ENCODE measurements at regions not wholly inside any gene's neighbourhood (a gene's known extent, or its start where the extent isn't known, plus 50 kb on each side); places are given as distances from the start of the nearest gene placed in this dataset.

DNA sequence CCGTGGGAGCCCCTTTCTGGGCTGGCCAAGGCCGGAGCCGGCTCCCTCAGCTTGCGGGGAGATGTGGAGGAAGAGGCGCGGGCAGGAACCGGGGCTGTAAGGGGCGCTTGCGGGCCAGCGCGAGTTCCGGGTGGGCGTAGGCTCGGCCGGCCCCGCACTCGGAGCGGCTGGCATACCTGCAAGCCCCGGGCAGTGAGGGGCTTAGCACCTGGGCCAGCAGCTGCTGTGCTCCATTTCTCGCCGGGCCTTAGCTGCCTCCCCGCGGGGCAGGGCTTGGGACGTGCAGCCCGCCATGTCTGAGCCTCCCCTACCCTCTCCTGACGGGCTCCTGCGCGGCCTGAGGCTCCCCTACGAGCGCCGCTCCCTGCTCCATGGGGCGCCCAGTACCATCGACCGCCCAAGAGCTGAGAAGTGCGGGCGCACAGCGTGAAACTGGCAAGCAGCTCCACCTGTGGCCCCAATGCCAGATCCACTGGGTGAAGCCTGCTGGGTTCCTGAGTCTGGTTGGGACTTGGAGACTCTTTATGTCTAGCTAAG lies 82.8 kb upstream of the E2F3 start:
- no peak for DNase-seq (ENCODE audit: low spot score)
- TF ChIP-seq, protein P1, sequence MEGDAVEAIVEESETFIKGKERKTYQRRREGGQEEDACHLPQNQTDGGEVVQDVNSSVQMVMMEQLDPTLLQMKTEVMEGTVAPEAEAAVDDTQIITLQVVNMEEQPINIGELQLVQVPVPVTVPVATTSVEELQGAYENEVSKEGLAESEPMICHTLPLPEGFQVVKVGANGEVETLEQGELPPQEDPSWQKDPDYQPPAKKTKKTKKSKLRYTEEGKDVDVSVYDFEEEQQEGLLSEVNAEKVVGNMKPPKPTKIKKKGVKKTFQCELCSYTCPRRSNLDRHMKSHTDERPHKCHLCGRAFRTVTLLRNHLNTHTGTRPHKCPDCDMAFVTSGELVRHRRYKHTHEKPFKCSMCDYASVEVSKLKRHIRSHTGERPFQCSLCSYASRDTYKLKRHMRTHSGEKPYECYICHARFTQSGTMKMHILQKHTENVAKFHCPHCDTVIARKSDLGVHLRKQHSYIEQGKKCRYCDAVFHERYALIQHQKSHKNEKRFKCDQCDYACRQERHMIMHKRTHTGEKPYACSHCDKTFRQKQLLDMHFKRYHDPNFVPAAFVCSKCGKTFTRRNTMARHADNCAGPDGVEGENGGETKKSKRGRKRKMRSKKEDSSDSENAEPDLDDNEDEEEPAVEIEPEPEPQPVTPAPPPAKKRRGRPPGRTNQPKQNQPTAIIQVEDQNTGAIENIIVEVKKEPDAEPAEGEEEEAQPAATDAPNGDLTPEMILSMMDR (IDR thresholded peaks at IDR 0.05): no peak
- Mint-ChIP-seq H3K9me3 (ENCODE audit: low read depth) (peaks cover 9% of the 10 kb centered on the region), H3K27ac (ENCODE audit: unreplicated experiment) (no peak overlapping the region), H3K4me1 (ENCODE audit: low read depth) (no peaks in the 10 kb centered on the region), H3K4me3 (ENCODE audit: unreplicated experiment) (no peak overlapping the region), H3K36me3 (ENCODE audit: low read depth) (no peaks in the 10 kb centered on the region), H3K27me3 (ENCODE audit: low read depth) (no peaks in the 10 kb centered on the region)

DNA sequence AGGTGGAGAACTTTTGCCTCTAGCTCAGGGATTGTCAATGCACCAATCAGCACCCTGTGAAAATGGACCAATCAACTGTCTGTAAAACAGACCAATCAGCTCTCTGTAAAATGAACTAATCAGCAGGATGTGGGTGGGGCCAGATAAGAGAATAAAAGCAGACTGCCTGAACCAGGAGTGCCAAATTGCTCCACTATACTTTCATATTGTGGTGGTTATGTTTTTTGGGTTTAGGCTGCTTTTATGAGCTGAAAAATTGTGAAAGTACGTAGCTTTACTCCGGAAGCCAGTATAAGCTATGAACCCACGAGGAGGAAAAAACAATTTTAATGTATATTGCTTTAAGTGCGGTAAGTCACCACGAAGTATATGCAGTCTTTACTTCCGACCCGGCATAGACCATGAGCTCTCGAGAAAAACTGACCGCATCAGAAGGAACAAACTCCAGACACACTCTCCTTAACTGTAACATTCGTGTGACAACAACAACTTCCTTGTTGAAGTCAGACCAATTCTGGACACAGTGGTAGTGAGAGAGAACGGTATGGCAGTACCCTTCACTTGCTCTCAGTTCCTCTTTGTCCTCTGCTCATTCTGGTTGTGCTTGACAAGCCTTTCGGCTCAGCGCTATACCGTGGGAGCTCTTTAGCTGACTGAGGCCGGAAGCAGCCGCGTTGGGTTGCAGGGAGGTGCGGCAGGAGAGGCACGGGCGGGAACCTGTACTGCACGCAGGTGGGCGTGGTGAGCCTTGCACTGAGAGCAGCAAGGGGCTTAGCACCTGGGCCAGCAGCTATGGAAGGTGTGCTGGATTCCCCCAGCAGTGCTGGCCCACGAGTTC lies 81.9 kb upstream of the E2F3 start:
- Mint-ChIP-seq H3K27ac (ENCODE audit: unreplicated experiment) (no peak overlapping the region), H3K27me3 (ENCODE audit: low read depth) (no peaks in the 10 kb centered on the region), H3K4me3 (ENCODE audit: unreplicated experiment) (no peak overlapping the region), H3K4me1 (ENCODE audit: low read depth) (no peaks in the 10 kb centered on the region), H3K36me3 (ENCODE audit: low read depth) (no peaks in the 10 kb centered on the region), H3K9me3 (ENCODE audit: low read depth) (peaks cover 9% of the 10 kb centered on the region)
- TF ChIP-seq, protein P1 (IDR thresholded peaks at IDR 0.05): no peak
- no peak for DNase-seq (ENCODE audit: low spot score)

DNA sequence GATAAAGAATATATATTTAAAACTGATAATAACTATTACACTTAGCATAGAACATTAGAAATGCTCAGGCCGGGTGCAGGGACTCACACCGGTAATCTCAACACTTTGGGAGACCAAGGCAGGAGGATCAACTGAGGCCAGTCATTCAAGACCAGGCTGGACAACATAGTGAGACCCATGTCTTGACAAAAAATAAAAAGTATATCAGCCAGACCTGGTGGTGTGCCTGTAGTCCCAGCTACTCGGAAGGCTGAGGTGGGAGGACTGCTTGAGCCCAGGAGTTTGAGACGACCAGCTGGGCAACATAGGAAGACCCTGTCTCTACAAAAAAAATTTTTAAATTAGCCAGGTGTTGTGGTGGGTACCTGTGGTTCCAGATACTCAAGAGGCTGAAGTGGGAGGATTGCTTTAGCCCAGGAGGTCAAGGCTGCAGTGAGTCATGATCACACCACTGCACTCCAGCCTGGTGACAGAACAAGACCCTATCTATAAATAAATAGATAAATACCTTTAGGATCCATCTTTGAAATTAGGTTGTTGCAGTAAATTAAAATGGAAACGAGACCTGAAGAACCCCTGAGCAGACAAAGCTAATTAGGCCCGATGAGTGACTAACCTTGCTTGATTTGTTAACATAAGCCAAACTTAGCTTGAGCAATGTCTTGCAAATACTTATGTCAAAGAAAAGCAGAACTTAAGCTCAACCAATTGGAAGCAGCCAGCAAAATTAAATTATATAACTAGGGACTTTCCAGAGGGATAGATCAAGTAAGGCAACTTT lies 75.8 kb upstream of the E2F3 start:
- H3K9me3 Mint-ChIP-seq (ENCODE audit: low read depth): no peaks in the 10 kb centered on the region
- no peaks in the 10 kb centered on the region for H3K4me1 Mint-ChIP-seq (ENCODE audit: low read depth)
- TF ChIP-seq, protein P1 (IDR thresholded peaks at IDR 0.05): no peak
- H3K36me3 Mint-ChIP-seq (ENCODE audit: low read depth): no peaks in the 10 kb centered on the region
- no peak overlapping the region for H3K4me3 Mint-ChIP-seq (ENCODE audit: unreplicated experiment)
- no peak for DNase-seq (ENCODE audit: low spot score)
- no peaks in the 10 kb centered on the region for H3K27me3 Mint-ChIP-seq (ENCODE audit: low read depth)
- H3K27ac Mint-ChIP-seq (ENCODE audit: unreplicated experiment): no peak overlapping the region

DNA sequence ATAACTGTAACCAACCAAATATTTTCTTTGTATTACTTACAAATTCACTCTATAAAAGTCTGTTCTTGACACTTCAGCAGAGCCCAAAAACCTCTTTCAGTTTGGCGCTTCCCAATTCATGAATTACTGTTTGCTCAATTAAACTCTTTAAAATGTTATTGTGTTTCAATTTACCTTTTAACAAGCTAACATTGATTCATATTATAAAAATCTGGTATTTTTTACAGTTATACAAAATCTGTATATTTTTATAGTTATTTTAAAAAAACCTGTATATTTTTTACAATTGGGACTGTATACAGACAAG lies 75.3 kb upstream of the E2F3 start:
- TF ChIP-seq, protein P1 (IDR thresholded peaks at IDR 0.05): no peak
- no peak overlapping the region for H3K4me3 Mint-ChIP-seq (ENCODE audit: unreplicated experiment)
- no peaks in the 10 kb centered on the region for H3K9me3 Mint-ChIP-seq (ENCODE audit: low read depth)
- no peak for DNase-seq (ENCODE audit: low spot score)
- no peaks in the 10 kb centered on the region for H3K27me3 Mint-ChIP-seq (ENCODE audit: low read depth)
- H3K36me3 Mint-ChIP-seq (ENCODE audit: low read depth): no peaks in the 10 kb centered on the region
- H3K4me1 Mint-ChIP-seq (ENCODE audit: low read depth): no peaks in the 10 kb centered on the region
- no peak overlapping the region for H3K27ac Mint-ChIP-seq (ENCODE audit: unreplicated experiment)

DNA sequence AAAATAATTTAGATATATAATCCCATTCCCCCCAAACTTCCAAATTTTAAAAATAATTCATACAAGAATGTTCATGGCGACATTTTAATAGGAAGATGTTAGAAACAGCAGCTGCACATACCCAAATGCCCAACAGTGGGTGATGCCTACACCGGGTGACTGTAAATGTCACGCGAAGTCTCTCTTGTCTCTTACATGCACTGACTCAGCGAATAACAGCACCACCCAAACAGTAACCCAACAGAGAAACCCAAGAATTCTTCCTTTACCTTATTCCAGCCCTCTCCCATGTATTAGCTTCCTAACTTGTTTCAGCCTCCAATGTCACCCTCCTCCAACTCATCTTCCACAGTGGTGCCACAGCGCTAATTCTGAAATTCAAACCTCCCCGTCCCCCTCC lies 74.5 kb upstream of the E2F3 start:
- H3K9me3 Mint-ChIP-seq (ENCODE audit: low read depth): no peaks in the 10 kb centered on the region
- H3K4me1 Mint-ChIP-seq (ENCODE audit: low read depth): no peaks in the 10 kb centered on the region
- H3K36me3 Mint-ChIP-seq (ENCODE audit: low read depth): no peaks in the 10 kb centered on the region
- no peak for DNase-seq (ENCODE audit: low spot score)
- TF ChIP-seq, protein P1 (IDR thresholded peaks at IDR 0.05): no peak
- H3K27ac Mint-ChIP-seq (ENCODE audit: unreplicated experiment): no peak overlapping the region
- H3K4me3 Mint-ChIP-seq (ENCODE audit: unreplicated experiment): no peak overlapping the region
- H3K27me3 Mint-ChIP-seq (ENCODE audit: low read depth): no peaks in the 10 kb centered on the region

Data from chondrocyte (in vitro differentiated cells).